Keratinocyte (primary cell): ENCODE measurements at regions not wholly inside any gene's neighbourhood (a gene's known extent, or its start where the extent isn't known, plus 50 kb on each side); places are given as distances from the start of the nearest gene placed in this dataset.

Source experiments
- DNase-seq: peaks from one replicate; pipeline ENCODE4 v3.0.0-alpha.2; 2011; ENCODE audit warnings: low read depth, missing footprints, low spot score
- FAIRE-seq: peaks from 2 replicates; lab custom pipeline; 2011; peaks lifted over from hg19 to GRCh38; lab: Jason Lieb, UNC
- H2AFZ ChIP-seq: 2 replicates; pipeline ENCODE4 v1.6.0; 2012; ENCODE audit warnings: low read length, control low read depth, inconsistent platforms; ENCODE audit not compliant: control insufficient read depth
- H3K27ac ChIP-seq: 2 replicates; pipeline ENCODE4 v1.5.1; 2011; ENCODE audit warnings: low read length; ENCODE audit not compliant: control insufficient read depth, insufficient read depth
- H3K27me3 ChIP-seq: 3 replicates; pipeline ENCODE4 v1.6.0; 2011; ENCODE audit warnings: low read length; ENCODE audit not compliant: control insufficient read depth, insufficient read depth; ENCODE audit errors: extremely low read depth
- H3K36me3 ChIP-seq, 2 experiments: 2 replicates in 1 of 2; 3 replicates in 1 of 2; pipeline ENCODE4 v1.5.1; 2011; ENCODE audit warnings: low read length in 2 of 2, mild to moderate bottlenecking in 1 of 2; ENCODE audit not compliant: control insufficient read depth in 2 of 2, insufficient read depth in 2 of 2; ENCODE audit errors: extremely low read depth in 1 of 2
- H3K4me1 ChIP-seq: 3 replicates; pipeline ENCODE4 v1.5.1; 2011; ENCODE audit warnings: low read length; ENCODE audit not compliant: control insufficient read depth, insufficient read depth; ENCODE audit errors: extremely low read depth
- H3K4me2 ChIP-seq: 3 replicates; pipeline ENCODE4 v1.6.0; 2011; ENCODE audit warnings: low read depth, low read length; ENCODE audit not compliant: control insufficient read depth, insufficient read depth; ENCODE audit errors: extremely low read depth
- H3K4me3 ChIP-seq, 3 experiments: fragments of 200-600 bp in 1 of 3; sonication (generic) in 1 of 3; 2 replicates in 2 of 3; 3 replicates in 1 of 3; pipeline ENCODE4 v1.5.1; 2011 to 2016; ENCODE audit warnings: low read length in 3 of 3, mild to moderate bottlenecking in 3 of 3, control low read depth in 2 of 3, inconsistent platforms in 1 of 3, low read depth in 1 of 3, mixed read lengths in 1 of 3, mixed run types in 1 of 3, moderate library complexity in 1 of 3; ENCODE audit not compliant: control insufficient read depth in 2 of 3, insufficient read depth in 2 of 3; ENCODE audit errors: extremely low read depth in 1 of 3
- H3K79me2 ChIP-seq: 2 replicates; pipeline ENCODE4 v1.6.0; 2012; ENCODE audit warnings: low read length; ENCODE audit not compliant: control insufficient read depth, insufficient read depth
- H3K9ac ChIP-seq: 3 replicates; pipeline ENCODE4 v1.6.0; 2011; ENCODE audit warnings: low read length; ENCODE audit not compliant: control insufficient read depth, insufficient read depth; ENCODE audit errors: extremely low read depth
- H3K9me1 ChIP-seq: 3 replicates; pipeline ENCODE4 v1.6.0; 2011; ENCODE audit warnings: low read length; ENCODE audit not compliant: control insufficient read depth, insufficient read depth; ENCODE audit errors: extremely low read depth
- H3K9me3 ChIP-seq: 2 replicates; pipeline ENCODE4 v1.5.1; 2012; ENCODE audit warnings: low read depth, low read length; ENCODE audit not compliant: control insufficient read depth
- H4K20me1 ChIP-seq: 3 replicates; pipeline ENCODE4 v1.6.0; 2011; ENCODE audit warnings: low read length; ENCODE audit not compliant: control insufficient read depth, insufficient read depth; ENCODE audit errors: extremely low read depth
- CTCF ChIP-seq, 3 experiments: IDR thresholded peaks in 1 of 3; conservative IDR thresholded peaks in 1 of 3; optimal IDR thresholded peaks in 1 of 3; 2 replicates in 2 of 3; 3 replicates in 1 of 3; pipeline versions ENCODE3 to v1.5.1; 2011; ENCODE audit warnings: low read length in 3 of 3, mild to moderate bottlenecking in 3 of 3, moderate library complexity in 2 of 3, control low read depth in 1 of 3, inconsistent platforms in 1 of 3; ENCODE audit not compliant: insufficient read depth in 2 of 3; ENCODE audit errors: extremely low read depth in 1 of 3
- EZH2 ChIP-seq: IDR thresholded peaks from one replicate; pipeline ENCODE4 v1.6.1; 2012; ENCODE audit warnings: inconsistent platforms, mild to moderate bottlenecking, low read length, moderate library complexity
- dilution Hi-C: fragments of 300-500 bp; cut with MboI; formaldehyde crosslinking; loops from one replicate; pipeline ENCODE4 v1.7.0; 2020; ENCODE audit warnings: low sequenced_read_pairs; ENCODE audit not compliant: extremely low pct_ligation_motif_present

- H3K9ac ChIP-seq = no peak overlapping the region
- FAIRE-seq (no peak), DNase-seq (no peak)
- no peaks in the 10 kb centered on the region for H3K4me1 ChIP-seq
- H4K20me1 ChIP-seq = no peaks in the 10 kb centered on the region
- H3K27ac ChIP-seq = no peak overlapping the region
- H3K4me3 ChIP-seq = no peak overlapping the region
- H3K4me2 ChIP-seq = no peak overlapping the region
- no peaks in the 10 kb centered on the region for H3K36me3 ChIP-seq
- H3K9me3 ChIP-seq = no peaks in the 10 kb centered on the region
- no peak overlapping the region for H2AFZ ChIP-seq
- no peaks in the 10 kb centered on the region for H3K9me1 ChIP-seq
- TF ChIP-seq CTCF (optimal IDR thresholded peaks at IDR 0.05 in 1 of 3, IDR thresholded peaks at IDR 0.05 in 1 of 3, conservative IDR thresholded peaks at IDR 0.05 in 1 of 3; ENCODE audit: extremely low read depth in 1 of 3, insufficient read depth in 2 of 3, low read length in 3 of 3) = no peak
- TF ChIP-seq EZH2 = no peak
- H3K79me2 ChIP-seq = no peaks in the 10 kb centered on the region
- no peaks in the 10 kb centered on the region for H3K27me3 ChIP-seq
- dilution Hi-C loops = no loop called here
Measured at GRCh38 chr13:62781866-62782265, 1366.2 kb upstream of the PCDH20 start.

- no peak for FAIRE-seq
- Histone ChIP-seq H3K27ac (no peak overlapping the region), H3K4me2 (no peak overlapping the region), H3K4me1 (no peaks in the 10 kb centered on the region), H4K20me1 (no peaks in the 10 kb centered on the region), H3K9me3 (no peaks in the 10 kb centered on the region), H2AFZ (no peak overlapping the region), H3K79me2 (no peaks in the 10 kb centered on the region), H3K4me3 (no peak overlapping the region), H3K36me3 (no peaks in the 10 kb centered on the region), H3K9me1 (no peaks in the 10 kb centered on the region), H3K9ac (no peak overlapping the region), H3K27me3 (no peaks in the 10 kb centered on the region)
- dilution Hi-C loops = no loop called here
- TF ChIP-seq CTCF (optimal IDR thresholded peaks at IDR 0.05 in 1 of 3, IDR thresholded peaks at IDR 0.05 in 1 of 3, conservative IDR thresholded peaks at IDR 0.05 in 1 of 3; ENCODE audit: extremely low read depth in 1 of 3, insufficient read depth in 2 of 3, low read length in 3 of 3) = no peak
- no peak for DNase-seq
Measured at GRCh38 chr13:62779161-62779560, 1363.5 kb upstream of the PCDH20 start.
